ENCODE measurements at regions not wholly inside any gene's neighbourhood (a gene's known extent, or its start where the extent isn't known, plus 50 kb on each side); places are given as distances from the start of the nearest gene placed in this dataset.

- TF ChIP-seq EZH2 (IDR thresholded peaks at IDR 0.05; ENCODE audit: low read length, missing control alignments): no peak
- TF ChIP-seq, protein P1, sequence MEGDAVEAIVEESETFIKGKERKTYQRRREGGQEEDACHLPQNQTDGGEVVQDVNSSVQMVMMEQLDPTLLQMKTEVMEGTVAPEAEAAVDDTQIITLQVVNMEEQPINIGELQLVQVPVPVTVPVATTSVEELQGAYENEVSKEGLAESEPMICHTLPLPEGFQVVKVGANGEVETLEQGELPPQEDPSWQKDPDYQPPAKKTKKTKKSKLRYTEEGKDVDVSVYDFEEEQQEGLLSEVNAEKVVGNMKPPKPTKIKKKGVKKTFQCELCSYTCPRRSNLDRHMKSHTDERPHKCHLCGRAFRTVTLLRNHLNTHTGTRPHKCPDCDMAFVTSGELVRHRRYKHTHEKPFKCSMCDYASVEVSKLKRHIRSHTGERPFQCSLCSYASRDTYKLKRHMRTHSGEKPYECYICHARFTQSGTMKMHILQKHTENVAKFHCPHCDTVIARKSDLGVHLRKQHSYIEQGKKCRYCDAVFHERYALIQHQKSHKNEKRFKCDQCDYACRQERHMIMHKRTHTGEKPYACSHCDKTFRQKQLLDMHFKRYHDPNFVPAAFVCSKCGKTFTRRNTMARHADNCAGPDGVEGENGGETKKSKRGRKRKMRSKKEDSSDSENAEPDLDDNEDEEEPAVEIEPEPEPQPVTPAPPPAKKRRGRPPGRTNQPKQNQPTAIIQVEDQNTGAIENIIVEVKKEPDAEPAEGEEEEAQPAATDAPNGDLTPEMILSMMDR (conservative IDR thresholded peaks at IDR 0.05 in 1 of 2, IDR thresholded peaks at IDR 0.05 in 1 of 2; ENCODE audit: low read depth in 1 of 2, low read length in 2 of 2): no peak
These were observed 114.9 kb upstream of the RAB27B start for GRCh38 chr18:54713386-54713785.

Data from fibroblast of lung (primary cell).